SK-N-SH treated with all-trans-retinoic acid at 6 μM for 48 hours (cell line): ENCODE measurements at regions not wholly inside any gene's neighbourhood (a gene's known extent, or its start where the extent isn't known, plus 50 kb on each side); places are given as distances from the start of the nearest gene placed in this dataset.

Source experiments
- BACH2 ChIP-seq: fragments of 250-450 bp; sonication (Bioruptor Pico); IDR thresholded peaks from 2 replicates; pipeline ENCODE4 v1.9.0; 2021; ENCODE audit warnings: mild to moderate bottlenecking, borderline replicate concordance
- CREB5 ChIP-seq: fragments of 250-450 bp; sonication (Bioruptor Pico); IDR thresholded peaks from 2 replicates; pipeline ENCODE4 v1.5.1; 2020; ENCODE audit warnings: low read depth, mild to moderate bottlenecking, moderate library complexity
- CSDC2 ChIP-seq: fragments of 250-450 bp; sonication (Bioruptor Pico); IDR thresholded peaks from 2 replicates; pipeline ENCODE4 v1.5.0; 2020; ENCODE audit warnings: mild to moderate bottlenecking, moderate library complexity
- CSRNP3 ChIP-seq: fragments of 250-450 bp; sonication (Bioruptor Pico); IDR thresholded peaks from 2 replicates; pipeline ENCODE4 v1.5.1; 2021; ENCODE audit warnings: mild to moderate bottlenecking, moderate library complexity
- GLIS3 ChIP-seq: fragments of 250-450 bp; sonication (Bioruptor Pico); IDR thresholded peaks from 2 replicates; pipeline ENCODE4 v1.5.0; 2020; ENCODE audit warnings: mild to moderate bottlenecking, moderate library complexity
- PATZ1 ChIP-seq: fragments of 250-450 bp; sonication (Bioruptor Pico); IDR thresholded peaks from 2 replicates; pipeline ENCODE4 v1.8.0; 2020; ENCODE audit warnings: mild to moderate bottlenecking, moderate library complexity, borderline replicate concordance
- PPARA ChIP-seq: fragments of 250-450 bp; sonication (Bioruptor Pico); IDR thresholded peaks from 2 replicates; pipeline ENCODE4 v1.5.0; 2020; ENCODE audit warnings: mild to moderate bottlenecking, borderline replicate concordance
- RARB ChIP-seq: fragments of 250-450 bp; sonication (Bioruptor Pico); IDR thresholded peaks from 2 replicates; pipeline ENCODE4 v1.8.0; 2021; ENCODE audit warnings: mild to moderate bottlenecking, moderate library complexity
- ZC3H10 ChIP-seq: fragments of 250-450 bp; sonication (Bioruptor Pico); IDR thresholded peaks from 2 replicates; pipeline ENCODE4 v1.5.1; 2021; ENCODE audit warnings: mild to moderate bottlenecking, moderate library complexity
- ZFP3 ChIP-seq: fragments of 250-450 bp; sonication (Bioruptor Pico); IDR thresholded peaks from 2 replicates; pipeline ENCODE4 v1.5.0; 2020; ENCODE audit warnings: mild to moderate bottlenecking, moderate library complexity
- ZFP30 ChIP-seq: fragments of 450-650 bp; formaldehyde crosslinking; IDR thresholded peaks from 2 replicates; pipeline ENCODE4 v1.5.0; 2022; ENCODE audit warnings: mild to moderate bottlenecking, moderate library complexity
- ZNF70 ChIP-seq: fragments of 450-650 bp; formaldehyde crosslinking; IDR thresholded peaks from 2 replicates; pipeline ENCODE4 v1.5.0; 2020; ENCODE audit warnings: mild to moderate bottlenecking, moderate library complexity

GRCh38 chr13:76470991-76471390 lies 415.2 kb downstream of the KCTD12 start:
- TF ChIP-seq BACH2 (no peak), CSDC2 (no peak), RARB (no peak), ZFP30 (no peak), PATZ1 (no peak), CREB5 (CRISPR knock-in tag) (no peak), GLIS3 (CRISPR knock-in tag) (no peak), ZC3H10 (CRISPR knock-in tag) (no peak), ZFP3 (no peak), ZNF70 (CRISPR knock-in tag) (no peak), CSRNP3 (no peak), PPARA (CRISPR knock-in tag) (no peak)
